Progenitor cell of endocrine pancreas (in vitro differentiated cells): ENCODE measurements at regions not wholly inside any gene's neighbourhood (a gene's known extent, or its start where the extent isn't known, plus 50 kb on each side); places are given as distances from the start of the nearest gene placed in this dataset.

Source experiments
- DNase-seq: peaks from one replicate; pipeline ENCODE4 v3.0.0; 2021; ENCODE audit warnings: low spot score; ENCODE audit not compliant: unreplicated experiment
- H3K27ac Mint-ChIP-seq: 2 replicates; pipeline ENCODE4 v1.8.0; 2021; ENCODE audit warnings: mild to moderate bottlenecking, moderate library complexity, mixed read lengths
- H3K27me3 Mint-ChIP-seq: 2 replicates; pipeline ENCODE4 v1.8.0; 2021; ENCODE audit warnings: mixed read lengths
- H3K36me3 Mint-ChIP-seq: 2 replicates; pipeline ENCODE4 v1.8.0; 2022; ENCODE audit warnings: mixed read lengths; ENCODE audit not compliant: insufficient read depth
- H3K4me1 Mint-ChIP-seq: 2 replicates; pipeline ENCODE4 v1.8.0; 2021; ENCODE audit warnings: low read depth, mixed read lengths
- H3K4me3 Mint-ChIP-seq: 2 replicates; pipeline ENCODE4 v1.8.0; 2021; ENCODE audit warnings: low read depth, mild to moderate bottlenecking, moderate library complexity, mixed read lengths
- H3K9me3 Mint-ChIP-seq: 2 replicates; pipeline ENCODE4 v1.8.0; 2021; ENCODE audit warnings: low read depth, mixed read lengths
- TF ChIP-seq, protein P1 (sequence below): fragments of 200-600 bp; sonication (generic); IDR thresholded peaks from one replicate; pipeline ENCODE4 v1.5.0; 2021; ENCODE audit warnings: antibody characterized with exemption, mild to moderate bottlenecking; ENCODE audit not compliant: unreplicated experiment

DNA sequence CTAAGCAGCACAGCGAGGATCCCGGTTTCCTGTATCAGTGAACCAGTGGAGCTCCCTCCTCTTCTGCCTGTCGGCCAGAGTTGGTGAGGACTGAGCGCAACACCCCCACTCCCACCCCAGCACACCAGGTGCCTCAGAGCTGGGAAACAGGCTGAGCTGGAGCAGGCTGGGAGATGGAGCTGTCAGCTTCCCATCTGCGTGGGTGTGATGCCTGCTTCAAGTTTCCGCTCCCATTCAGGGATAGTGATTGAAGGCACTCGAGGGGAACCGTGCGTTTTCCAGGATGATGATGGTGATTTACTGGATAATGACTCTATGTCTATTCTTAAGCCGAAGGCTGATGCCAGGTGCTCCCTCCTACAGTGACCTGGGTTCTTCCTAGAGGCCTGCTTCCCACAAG, 144.5 kb downstream of the TMEM132E start:
- Mint-ChIP-seq H3K9me3 (no peaks in the 10 kb centered on the region), H3K27me3 (peaks cover 8% of the 10 kb centered on the region), H3K4me1 (peaks cover 13% of the 10 kb centered on the region), H3K4me3 (no peak overlapping the region), H3K36me3 (no peaks in the 10 kb centered on the region), H3K27ac (no peak overlapping the region)
- TF ChIP-seq, protein P1, sequence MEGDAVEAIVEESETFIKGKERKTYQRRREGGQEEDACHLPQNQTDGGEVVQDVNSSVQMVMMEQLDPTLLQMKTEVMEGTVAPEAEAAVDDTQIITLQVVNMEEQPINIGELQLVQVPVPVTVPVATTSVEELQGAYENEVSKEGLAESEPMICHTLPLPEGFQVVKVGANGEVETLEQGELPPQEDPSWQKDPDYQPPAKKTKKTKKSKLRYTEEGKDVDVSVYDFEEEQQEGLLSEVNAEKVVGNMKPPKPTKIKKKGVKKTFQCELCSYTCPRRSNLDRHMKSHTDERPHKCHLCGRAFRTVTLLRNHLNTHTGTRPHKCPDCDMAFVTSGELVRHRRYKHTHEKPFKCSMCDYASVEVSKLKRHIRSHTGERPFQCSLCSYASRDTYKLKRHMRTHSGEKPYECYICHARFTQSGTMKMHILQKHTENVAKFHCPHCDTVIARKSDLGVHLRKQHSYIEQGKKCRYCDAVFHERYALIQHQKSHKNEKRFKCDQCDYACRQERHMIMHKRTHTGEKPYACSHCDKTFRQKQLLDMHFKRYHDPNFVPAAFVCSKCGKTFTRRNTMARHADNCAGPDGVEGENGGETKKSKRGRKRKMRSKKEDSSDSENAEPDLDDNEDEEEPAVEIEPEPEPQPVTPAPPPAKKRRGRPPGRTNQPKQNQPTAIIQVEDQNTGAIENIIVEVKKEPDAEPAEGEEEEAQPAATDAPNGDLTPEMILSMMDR, result no peak
- no peak for DNase-seq

DNA sequence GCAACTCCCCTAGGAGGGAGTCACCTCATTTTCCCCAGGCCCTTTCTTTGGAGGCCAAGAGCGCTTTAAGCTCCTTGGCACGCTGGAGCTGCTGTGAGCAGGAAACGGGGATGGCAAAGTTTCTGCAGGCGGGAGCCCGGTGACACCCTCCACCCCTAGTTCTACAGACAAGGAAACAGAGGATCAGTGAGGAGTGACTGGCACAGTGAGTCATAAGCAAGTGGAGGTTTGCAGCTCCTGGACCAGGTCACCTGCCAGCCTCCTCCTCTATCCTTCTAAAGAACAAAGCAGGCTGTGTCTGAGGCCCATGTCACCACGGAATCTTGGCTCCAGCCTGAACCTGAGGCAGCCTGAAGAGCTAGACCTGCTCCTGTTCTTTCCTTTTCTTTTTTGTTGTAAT, 141.9 kb downstream of the TMEM132E start:
- no peak for DNase-seq
- no peak overlapping the region for H3K27ac Mint-ChIP-seq
- TF ChIP-seq, protein P1, result no peak
- no peaks in the 10 kb centered on the region for H3K9me3 Mint-ChIP-seq
- H3K27me3 Mint-ChIP-seq, result peaks cover 8% of the 10 kb centered on the region
- H3K36me3 Mint-ChIP-seq, result no peaks in the 10 kb centered on the region
- H3K4me1 Mint-ChIP-seq, result peaks cover 15% of the 10 kb centered on the region
- no peak overlapping the region for H3K4me3 Mint-ChIP-seq

DNA sequence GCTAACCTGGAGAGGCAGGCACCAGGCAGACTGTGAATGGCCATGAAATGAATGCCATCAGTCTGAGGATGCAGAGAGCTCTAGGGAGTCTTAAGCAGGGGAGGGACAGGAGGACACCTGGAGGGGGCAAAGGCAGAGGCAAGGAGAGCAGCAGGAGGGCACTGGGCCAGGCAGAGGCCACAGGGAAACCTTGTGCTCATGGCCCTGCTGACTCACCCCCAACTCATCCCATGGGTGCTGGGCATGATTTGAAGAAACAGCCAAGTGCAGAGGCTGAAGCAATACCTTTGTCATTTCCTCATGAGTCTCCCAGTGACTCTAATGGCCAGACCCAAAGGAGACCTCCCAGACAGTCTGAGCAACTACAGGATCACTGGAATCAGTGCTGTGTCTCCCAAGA, 141.4 kb downstream of the TMEM132E start:
- no peak overlapping the region for H3K27ac Mint-ChIP-seq
- DNase-seq, result no peak
- H3K4me3 Mint-ChIP-seq, result no peak overlapping the region
- no peaks in the 10 kb centered on the region for H3K36me3 Mint-ChIP-seq
- TF ChIP-seq, protein P1, result no peak
- peaks cover 8% of the 10 kb centered on the region for H3K27me3 Mint-ChIP-seq
- peaks cover 15% of the 10 kb centered on the region for H3K4me1 Mint-ChIP-seq
- no peaks in the 10 kb centered on the region for H3K9me3 Mint-ChIP-seq

DNA sequence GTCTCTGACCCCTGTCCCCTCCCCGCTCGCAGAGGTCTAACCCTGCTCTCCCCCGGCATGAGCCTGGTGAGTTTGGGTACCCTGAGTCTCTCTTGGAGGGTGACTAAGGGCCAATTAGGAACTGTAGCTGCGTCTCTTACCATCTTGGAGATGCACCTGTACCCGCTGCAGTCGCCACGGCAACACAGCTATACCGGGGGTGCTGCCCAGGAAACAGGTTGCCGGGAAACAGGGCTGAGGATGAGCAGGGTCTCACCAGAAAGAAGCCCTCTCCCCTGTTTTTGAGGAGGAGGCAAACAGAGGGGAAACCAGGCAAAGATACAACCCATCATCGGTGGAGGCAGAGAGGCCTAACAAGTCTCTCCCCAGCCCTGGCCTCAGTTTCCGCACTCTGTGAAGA, 140.2 kb downstream of the TMEM132E start:
- TF ChIP-seq, protein P1, result no peak

DNA sequence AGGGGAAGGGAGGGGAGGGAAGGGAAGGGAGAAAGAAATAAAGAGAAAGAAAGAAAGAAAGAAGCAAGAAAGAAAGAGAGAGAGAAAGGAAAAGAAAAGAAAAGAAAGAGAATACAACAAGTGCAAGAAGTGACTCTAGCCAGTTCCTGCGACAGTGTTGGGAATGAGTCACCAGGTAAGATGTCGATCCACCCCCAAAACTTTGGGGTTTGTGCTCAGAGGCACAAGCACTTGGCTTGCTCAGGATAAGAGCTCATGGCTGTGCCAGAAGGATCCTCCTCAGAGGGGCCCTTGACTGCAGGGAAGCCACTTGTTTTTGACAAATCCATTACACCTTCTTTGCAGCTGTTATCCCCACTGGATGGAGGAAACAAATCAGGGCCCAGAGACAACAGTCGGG, 137.7 kb downstream of the TMEM132E start:
- no peak overlapping the region for H3K27ac Mint-ChIP-seq
- peaks cover 3% of the 10 kb centered on the region for H3K4me1 Mint-ChIP-seq
- H3K27me3 Mint-ChIP-seq, result peaks cover 4% of the 10 kb centered on the region
- TF ChIP-seq, protein P1, result no peak
- no peaks in the 10 kb centered on the region for H3K9me3 Mint-ChIP-seq
- no peaks in the 10 kb centered on the region for H3K36me3 Mint-ChIP-seq
- H3K4me3 Mint-ChIP-seq, result no peak overlapping the region
- DNase-seq, result no peak

More for the DNA sequence above, 140.2 kb downstream of the TMEM132E start:
- no peak for DNase-seq
- Mint-ChIP-seq H3K36me3 (no peaks in the 10 kb centered on the region), H3K27me3 (peaks cover 8% of the 10 kb centered on the region), H3K4me1 (peaks cover 4% of the 10 kb centered on the region), H3K9me3 (no peaks in the 10 kb centered on the region), H3K27ac (no peak overlapping the region), H3K4me3 (no peak overlapping the region)
